H1 (cell line): ENCODE measurements at regions not wholly inside any gene's neighbourhood (a gene's known extent, or its start where the extent isn't known, plus 50 kb on each side); places are given as distances from the start of the nearest gene placed in this dataset.

Experiments
- CTCF ChIA-PET: fragments of 300-600 bp; sonication (Branson Sonifier 250); formaldehyde crosslinking; loops from one replicate; lab custom pipeline; 2021; ENCODE audit not compliant: partially characterized antibody; lab: Charles Lee
- POLR2A ChIA-PET: fragments of 300-600 bp; sonication (Branson Sonifier 250); formaldehyde crosslinking; loops from one replicate; lab custom pipeline; 2021; ENCODE audit warnings: inconsistent platforms; ENCODE audit not compliant: partially characterized antibody; lab: Charles Lee
- DNase-seq, 2 experiments: peaks; one replicate each; pipeline versions ENCODE4 v3.0.0 to v3.0.0-alpha.2; 2010 to 2022; ENCODE audit warnings: low spot score in 2 of 2, low read depth in 1 of 2, mixed read lengths in 1 of 2
- FAIRE-seq: peaks from 2 replicates; lab custom pipeline; 2011; peaks lifted over from hg19 to GRCh38; lab: Jason Lieb, UNC
- H2AFZ ChIP-seq: 2 replicates; pipeline ENCODE4 v1.8.1; 2012; ENCODE audit warnings: low read length, inconsistent platforms
- H2AK5ac ChIP-seq: 2 replicates; pipeline ENCODE4 v1.6.1; 2013; ENCODE audit warnings: low read depth, low read length
- H2BK120ac ChIP-seq: replicated peaks from 2 replicates; pipeline ENCODE3; 2013; ENCODE audit warnings: low read depth, low read length, inconsistent platforms
- H2BK12ac ChIP-seq: 2 replicates; pipeline ENCODE4 v1.6.1; 2013; ENCODE audit warnings: low read depth, low read length
- H2BK15ac ChIP-seq: 2 replicates; pipeline ENCODE4 v1.6.1; 2013; ENCODE audit warnings: low read length
- H2BK20ac ChIP-seq: 2 replicates; pipeline ENCODE4 v1.6.1; 2013; ENCODE audit warnings: low read length
- H2BK5ac ChIP-seq: 2 replicates; pipeline ENCODE4 v1.6.1; 2013; ENCODE audit warnings: low read depth, low read length
- H3K14ac ChIP-seq: 2 replicates; pipeline ENCODE4 v1.6.1; 2013; ENCODE audit warnings: inconsistent platforms; ENCODE audit not compliant: insufficient read length
- H3K18ac ChIP-seq: 2 replicates; pipeline ENCODE4 v1.6.1; 2013; ENCODE audit warnings: low read length; ENCODE audit errors: extremely low read depth
- H3K23ac ChIP-seq: 2 replicates; pipeline ENCODE4 v1.6.1; 2013; ENCODE audit warnings: inconsistent platforms; ENCODE audit not compliant: insufficient read length
- H3K23me2 ChIP-seq: 2 replicates; pipeline ENCODE4 v1.6.1; 2013; ENCODE audit warnings: low read depth, low read length
- H3K27ac ChIP-seq: 2 replicates; pipeline ENCODE4 v1.6.1; 2011; ENCODE audit warnings: low read depth, low read length, inconsistent platforms
- H3K27me3 ChIP-seq, 4 experiments: replicated peaks in 1 of 4; 1 replicate in 1 of 4; 2 replicates in 3 of 4; pipeline versions ENCODE4 v1.6.1 to v1.8.1; 2011 to 2013; ENCODE audit warnings: low read length in 3 of 4, mild to moderate bottlenecking in 3 of 4, inconsistent platforms in 2 of 4, mixed read lengths in 2 of 4, moderate library complexity in 1 of 4; ENCODE audit not compliant: control insufficient read depth in 3 of 4, insufficient read depth in 3 of 4; ENCODE audit errors: extremely low read depth in 1 of 4
- H3K36me3 ChIP-seq, 4 experiments: 2 replicates each; pipeline versions ENCODE4 v1.6.1 to v1.8.1; 2011 to 2013; ENCODE audit warnings: mild to moderate bottlenecking in 4 of 4, low read length in 3 of 4, moderate library complexity in 2 of 4, control low read depth in 1 of 4, inconsistent platforms in 1 of 4; ENCODE audit not compliant: insufficient read depth in 4 of 4, control insufficient read depth in 2 of 4
- H3K4ac ChIP-seq: replicated peaks from 2 replicates; pipeline ENCODE3; 2013; ENCODE audit warnings: low read length, low read depth, mixed read lengths, inconsistent platforms; ENCODE audit not compliant: insufficient read length
- H3K4me1 ChIP-seq, 4 experiments: replicated peaks in 1 of 4; 1 replicate in 1 of 4; 2 replicates in 3 of 4; pipeline versions ENCODE4 v1.6.1 to v1.8.1; 2011 to 2013; ENCODE audit warnings: low read length in 3 of 4, inconsistent platforms in 2 of 4, mixed read lengths in 1 of 4; ENCODE audit not compliant: insufficient read depth in 4 of 4, control insufficient read depth in 3 of 4
- H3K4me2 ChIP-seq, 2 experiments: 2 replicates each; pipeline versions ENCODE4 v1.6.1 to v1.8.1; 2011 to 2013; ENCODE audit warnings: low read depth in 2 of 2, low read length in 2 of 2, control low read depth in 1 of 2, inconsistent platforms in 1 of 2, mild to moderate bottlenecking in 1 of 2; ENCODE audit not compliant: insufficient read depth in 1 of 2
- H3K4me3 ChIP-seq, 4 experiments: fragments of 200-600, 300-600 bp in 1 of 4; sonication (generic), shearing (Covaris generic), sonication (Bioruptor Twin) in 1 of 4; 2 replicates each; pipeline versions ENCODE4 v1.5.1 to v1.8.1; 2011 to 2016; ENCODE audit warnings: low read length in 4 of 4, low read depth in 3 of 4, control low read depth in 2 of 4, inconsistent platforms in 2 of 4, mild to moderate bottlenecking in 2 of 4, mixed read lengths in 1 of 4, moderate library complexity in 1 of 4; ENCODE audit not compliant: insufficient read depth in 2 of 4; ENCODE audit errors: extremely low read depth in 1 of 4
- H3K56ac ChIP-seq: replicated peaks from 2 replicates; pipeline ENCODE3; 2013; ENCODE audit warnings: low read depth, mild to moderate bottlenecking, mixed read lengths, low read length, inconsistent platforms; ENCODE audit not compliant: insufficient read length
- H3K79me1 ChIP-seq: 2 replicates; pipeline ENCODE4 v1.6.1; 2013; ENCODE audit warnings: low read depth, low read length, control low read depth
- H3K79me2 ChIP-seq, 2 experiments: 2 replicates each; pipeline versions ENCODE4 v1.6.1 to v1.8.1; 2012 to 2013; ENCODE audit warnings: low read length in 2 of 2, mild to moderate bottlenecking in 2 of 2, inconsistent platforms in 1 of 2; ENCODE audit not compliant: insufficient read depth in 2 of 2, control insufficient read depth in 1 of 2
- H3K9ac ChIP-seq, 4 experiments: replicated peaks in 1 of 4; 1 replicate in 1 of 4; 2 replicates in 3 of 4; pipeline versions ENCODE4 v1.6.1 to v1.8.1; 2011 to 2013; ENCODE audit warnings: low read depth in 3 of 4, low read length in 3 of 4, control low read depth in 2 of 4, mild to moderate bottlenecking in 2 of 4, moderate library complexity in 2 of 4, inconsistent platforms in 1 of 4; ENCODE audit errors: extremely low read depth in 1 of 4
- H3K9me3 ChIP-seq, 2 experiments: 2 replicates each; pipeline versions ENCODE4 v1.6.1 to v1.8.1; 2012 to 2013; ENCODE audit warnings: mild to moderate bottlenecking in 2 of 2, moderate library complexity in 2 of 2, control low read depth in 1 of 2, inconsistent platforms in 1 of 2, low read depth in 1 of 2, low read length in 1 of 2, mixed read lengths in 1 of 2; ENCODE audit not compliant: insufficient read depth in 2 of 2
- H4K20me1 ChIP-seq, 2 experiments: replicated peaks in 1 of 2; 2 replicates each; pipeline versions ENCODE3 to v1.8.1; 2011 to 2013; ENCODE audit warnings: inconsistent platforms in 2 of 2, low read length in 2 of 2, mild to moderate bottlenecking in 1 of 2; ENCODE audit not compliant: insufficient read depth in 2 of 2, control insufficient read depth in 1 of 2
- H4K5ac ChIP-seq: 2 replicates; pipeline ENCODE4 v1.6.1; 2013; ENCODE audit warnings: low read length, low read depth, mixed read lengths, inconsistent platforms; ENCODE audit not compliant: insufficient read length
- H4K8ac ChIP-seq: 2 replicates; pipeline ENCODE4 v1.8.0; 2013; ENCODE audit warnings: mild to moderate bottlenecking, moderate library complexity, low read length, inconsistent platforms; ENCODE audit not compliant: insufficient read depth; ENCODE audit errors: extremely low read depth
- H4K91ac ChIP-seq: replicated peaks from 2 replicates; pipeline ENCODE3; 2013; ENCODE audit warnings: low read length, mixed read lengths, inconsistent platforms; ENCODE audit not compliant: insufficient read length
- BACH1 ChIP-seq: IDR thresholded peaks from 2 replicates; pipeline ENCODE4 v1.6.1; 2012; ENCODE audit warnings: low read length, improper control_type of control experiment
- CBX5 ChIP-seq: fragments of 300-800, 300-1000 bp; sonication (generic); IDR thresholded peaks from 2 replicates; pipeline ENCODE4 v1.7.1; 2016; ENCODE audit warnings: antibody characterized with exemption, low read length, low read depth
- EP300 ChIP-seq, 2 experiments: IDR thresholded peaks; 1 replicate in 1 of 2; 2 replicates in 1 of 2; pipeline ENCODE4 v1.6.1; 2011 to 2012; ENCODE audit warnings: low read depth in 2 of 2, low read length in 2 of 2, mild to moderate bottlenecking in 2 of 2, borderline replicate concordance in 1 of 2, inconsistent platforms in 1 of 2, moderate library complexity in 1 of 2
- GTF2F1 ChIP-seq: IDR thresholded peaks from 2 replicates; pipeline ENCODE4 v1.6.1; 2012; ENCODE audit warnings: low read depth, low read length, improper control_type of control experiment, borderline replicate concordance
- HDAC2 ChIP-seq, 2 experiments: fragments of 300-600 bp in 1 of 2; sonication (generic) in 1 of 2; IDR thresholded peaks; 2 replicates each; pipeline ENCODE4 v1.6.1; 2011 to 2012; ENCODE audit warnings: low read depth in 2 of 2, low read length in 2 of 2, mild to moderate bottlenecking in 2 of 2, moderate library complexity in 2 of 2, borderline replicate concordance in 1 of 2, inconsistent platforms in 1 of 2
- KDM4A ChIP-seq: IDR thresholded peaks from one replicate; pipeline ENCODE4 v1.7.1; 2012; ENCODE audit warnings: low read depth, mild to moderate bottlenecking, moderate library complexity, low read length, inconsistent platforms; ENCODE audit not compliant: severe bottlenecking
- NANOG ChIP-seq: IDR thresholded peaks from 2 replicates; pipeline ENCODE4 v1.6.1; 2011; ENCODE audit warnings: low read length, low read depth, mild to moderate bottlenecking, inconsistent platforms; ENCODE audit not compliant: insufficient read depth, poor library complexity, severe bottlenecking
- PHF8 ChIP-seq: fragments of 200-600 bp; sonication (generic); conservative IDR thresholded peaks from 2 replicates; pipeline ENCODE4 v1.7.1; 2012; ENCODE audit warnings: low read depth, mild to moderate bottlenecking, inconsistent platforms, low read length, moderate library complexity
- POLR2A ChIP-seq, 2 experiments: IDR thresholded peaks; 1 replicate in 1 of 2; 2 replicates in 1 of 2; pipeline ENCODE4 v1.6.1; 2011; ENCODE audit warnings: low read depth in 2 of 2, low read length in 2 of 2, mild to moderate bottlenecking in 2 of 2; ENCODE audit errors: control extremely low read depth in 1 of 2
- POU5F1 ChIP-seq: IDR thresholded peaks from 2 replicates; pipeline ENCODE4 v1.6.1; 2011; ENCODE audit warnings: low read depth, mild to moderate bottlenecking, low read length, moderate library complexity
- RFX5 ChIP-seq: IDR thresholded peaks from 2 replicates; pipeline ENCODE4 v1.6.1; 2011; ENCODE audit warnings: low read depth, low read length, improper control_type of control experiment, borderline replicate concordance
- SIX5 ChIP-seq: IDR thresholded peaks from 2 replicates; pipeline ENCODE4 v1.6.1; 2011; ENCODE audit warnings: mild to moderate bottlenecking, low read depth, low read length
- SUZ12 ChIP-seq: fragments of 200-600 bp; sonication (generic); IDR thresholded peaks from 2 replicates; pipeline ENCODE4 v1.6.1; 2012; ENCODE audit warnings: mild to moderate bottlenecking, inconsistent platforms, low read length, moderate library complexity, mixed read lengths
- WGBS, 2 experiments: shearing (Covaris generic) in 1 of 2; methylation state at CpG; one replicate each; pipeline versions ENCODE4 v1.1.6 to v1.1.7; 2013 to 2015; ENCODE audit warnings: low lambda C conversion rate in 2 of 2, mixed read lengths in 2 of 2, inconsistent platforms in 1 of 2, low coverage in 1 of 2, missing lambda C conversion rate in 1 of 2; ENCODE audit not compliant: insufficient replicate concordance in 2 of 2, insufficient coverage in 1 of 2, insufficient read length in 1 of 2; ENCODE audit errors: extremely low coverage in 1 of 2, missing lambda C conversion rate in 1 of 2; 5-methylcytosine and 5-hydroxymethylcytosine counted together
- TF ChIP-seq, protein P1 (sequence below): IDR thresholded peaks from 2 replicates; pipeline ENCODE4 v1.6.1; 2012; ENCODE audit warnings: inconsistent platforms

GRCh38 chr10:125523347-125523746 lies 159.6 kb downstream of the TEX36 start:
- Histone ChIP-seq H3K4ac (no peak overlapping the region), H4K5ac (no peak overlapping the region), H4K8ac (no peak overlapping the region; the same call in 1 of the 2 replicates), H3K23me2 (no peaks in the 10 kb centered on the region), H2AFZ (no peak overlapping the region), H2BK5ac (no peak overlapping the region), H3K36me3 (no peaks in the 10 kb centered on the region), H3K56ac (no peak overlapping the region), H3K14ac (no peak overlapping the region), H2BK120ac (no peak overlapping the region), H2BK12ac (no peak overlapping the region), H3K79me1 (no peaks in the 10 kb centered on the region), H3K4me1 (no peaks in the 10 kb centered on the region), H3K27ac (no peak overlapping the region), H2BK20ac (no peak overlapping the region), H3K27me3 (no peaks in the 10 kb centered on the region), H3K9ac (no peak overlapping the region), H3K9me3 (peaks cover 6% of the 10 kb centered on the region in 2 experiments; a peak in 3 of 4 replicates), H3K23ac (no peak overlapping the region), H3K79me2 (no peaks in the 10 kb centered on the region), H2AK5ac (no peak overlapping the region), H2BK15ac (no peak overlapping the region), H4K20me1 (no peaks in the 10 kb centered on the region), H3K4me3 (no peak overlapping the region), H3K18ac (no peak overlapping the region), H3K4me2 (no peak overlapping the region), H4K91ac (no peak overlapping the region)
- DNase-seq (no peak), FAIRE-seq (no peak)
- CTCF ChIA-PET = interaction anchor here (0.6 to 2.8 kb wide), 7 partner anchors 10 to 54 kb away, joined by 3 to 10 read pairs (median 4); no protein-coding TSS in a partner anchor
- TF ChIP-seq CBX5 (no peak), PHF8 (no peak), KDM4A (no peak), BACH1 (no peak), RFX5 (no peak), SIX5 (no peak), GTF2F1 (no peak), POU5F1 (no peak), EP300 (IDR thresholded peaks at IDR 0.05; ENCODE audit: borderline replicate concordance in 1 of 2, low read depth in 2 of 2, low read length in 2 of 2) (no peak), POLR2A (IDR thresholded peaks at IDR 0.05; ENCODE audit: control extremely low read depth in 1 of 2, low read depth in 2 of 2, low read length in 2 of 2) (no peak), HDAC2 (IDR thresholded peaks at IDR 0.05; ENCODE audit: borderline replicate concordance in 1 of 2, low read depth in 2 of 2, low read length in 2 of 2) (no peak), NANOG (no peak), SUZ12 (no peak)
- TF ChIP-seq, protein P1, sequence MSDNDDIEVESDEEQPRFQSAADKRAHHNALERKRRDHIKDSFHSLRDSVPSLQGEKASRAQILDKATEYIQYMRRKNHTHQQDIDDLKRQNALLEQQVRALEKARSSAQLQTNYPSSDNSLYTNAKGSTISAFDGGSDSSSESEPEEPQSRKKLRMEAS = no peak
- POLR2A ChIA-PET = no interaction called here
- WGBS, 2 experiments = 88% methylated on average over 10 of the region's 10 CpGs; no CpG with 5 or more reads in 1 of the 2 experiments
